ENCODE measurements at regions not wholly inside any gene's neighbourhood (a gene's known extent, or its start where the extent isn't known, plus 50 kb on each side); places are given as distances from the start of the nearest gene placed in this dataset.
"Not testable (repeated sequence)": the region's sequence is repeated elsewhere in the genome, so short reads cannot be mapped to it uniquely, and the experiment has no call there.

- TF ChIP-seq CTCF (conservative IDR thresholded peaks at IDR 0.05; ENCODE audit: low read length); EZH2phosphoT487 (IDR thresholded peaks at IDR 0.05; ENCODE audit: borderline replicate concordance, low read depth, low read length): not testable (repeated sequence)
Observed at GRCh38 chr14:58775130-58775529, 137.4 kb downstream of the DACT1 start.

Data from OCI-LY7 (cell line).